ENCODE measurements at regions not wholly inside any gene's neighbourhood (a gene's known extent, or its start where the extent isn't known, plus 50 kb on each side); places are given as distances from the start of the nearest gene placed in this dataset.
A peak's percentile ranks its signal among the peaks of the same experiment; 100 is the strongest.

DNA sequence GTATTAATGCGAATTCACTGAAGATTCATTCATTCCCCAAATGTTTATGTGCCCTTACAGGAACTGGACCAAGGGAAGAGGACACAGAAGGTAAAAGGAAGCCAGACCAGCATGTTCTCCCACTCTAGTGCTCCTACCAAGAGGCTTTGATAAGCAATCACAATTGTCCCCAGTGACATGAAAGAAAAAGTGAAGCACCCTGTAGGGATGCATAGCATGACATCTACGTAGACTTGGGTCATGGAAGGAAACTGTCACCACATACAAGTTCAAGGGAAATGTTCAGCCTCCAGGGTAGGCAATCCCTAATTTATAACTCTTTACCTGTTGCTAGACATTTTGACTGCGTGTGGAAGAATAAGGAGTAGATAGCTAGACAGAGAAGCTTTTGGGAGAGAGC is 348.6 kb upstream of the MCTP2 start:
- Mint-ChIP-seq H3K9me3 (no peaks in the 10 kb centered on the region), H3K27me3 (ENCODE audit: insufficient read depth) (no peaks in the 10 kb centered on the region), H3K4me1 (peaks cover 20% of the 10 kb centered on the region), H3K27ac (no peak overlapping the region), H3K36me3 (ENCODE audit: low read depth) (no peaks in the 10 kb centered on the region), H3K4me3 (no peak overlapping the region)
- peak; percentile 55 for DNase-seq
- Histone ChIP-seq H3K4me3 (ENCODE audit: low read length) (no peak overlapping the region), H3K27me3 (ENCODE audit: control insufficient read depth, insufficient read depth, low read length, poor library complexity, severe bottlenecking) (no peaks in the 10 kb centered on the region), H3K27ac (ENCODE audit: low read depth, low read length) (no peak overlapping the region), H3K9ac (ENCODE audit: extremely low read depth, low read length, poor library complexity, severe bottlenecking) (no peak overlapping the region), H3K36me3 (ENCODE audit: control insufficient read depth, insufficient read depth, low read length) (no peaks in the 10 kb centered on the region), H3K4me1 (ENCODE audit: control insufficient read depth, insufficient read depth, low read length) (peaks cover 4% of the 10 kb centered on the region), H3K9me3 (ENCODE audit: control insufficient read depth, low read length) (no peaks in the 10 kb centered on the region)
- 72 to 80% methylated on average over 2 to 3 of the region's 3 CpGs for WGBS, 2 experiments (ENCODE audit: insufficient coverage in 1 of 2, insufficient read length in 1 of 2)
- TF ChIP-seq, protein P1, sequence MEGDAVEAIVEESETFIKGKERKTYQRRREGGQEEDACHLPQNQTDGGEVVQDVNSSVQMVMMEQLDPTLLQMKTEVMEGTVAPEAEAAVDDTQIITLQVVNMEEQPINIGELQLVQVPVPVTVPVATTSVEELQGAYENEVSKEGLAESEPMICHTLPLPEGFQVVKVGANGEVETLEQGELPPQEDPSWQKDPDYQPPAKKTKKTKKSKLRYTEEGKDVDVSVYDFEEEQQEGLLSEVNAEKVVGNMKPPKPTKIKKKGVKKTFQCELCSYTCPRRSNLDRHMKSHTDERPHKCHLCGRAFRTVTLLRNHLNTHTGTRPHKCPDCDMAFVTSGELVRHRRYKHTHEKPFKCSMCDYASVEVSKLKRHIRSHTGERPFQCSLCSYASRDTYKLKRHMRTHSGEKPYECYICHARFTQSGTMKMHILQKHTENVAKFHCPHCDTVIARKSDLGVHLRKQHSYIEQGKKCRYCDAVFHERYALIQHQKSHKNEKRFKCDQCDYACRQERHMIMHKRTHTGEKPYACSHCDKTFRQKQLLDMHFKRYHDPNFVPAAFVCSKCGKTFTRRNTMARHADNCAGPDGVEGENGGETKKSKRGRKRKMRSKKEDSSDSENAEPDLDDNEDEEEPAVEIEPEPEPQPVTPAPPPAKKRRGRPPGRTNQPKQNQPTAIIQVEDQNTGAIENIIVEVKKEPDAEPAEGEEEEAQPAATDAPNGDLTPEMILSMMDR (conservative IDR thresholded peaks at IDR 0.05): no peak

DNA sequence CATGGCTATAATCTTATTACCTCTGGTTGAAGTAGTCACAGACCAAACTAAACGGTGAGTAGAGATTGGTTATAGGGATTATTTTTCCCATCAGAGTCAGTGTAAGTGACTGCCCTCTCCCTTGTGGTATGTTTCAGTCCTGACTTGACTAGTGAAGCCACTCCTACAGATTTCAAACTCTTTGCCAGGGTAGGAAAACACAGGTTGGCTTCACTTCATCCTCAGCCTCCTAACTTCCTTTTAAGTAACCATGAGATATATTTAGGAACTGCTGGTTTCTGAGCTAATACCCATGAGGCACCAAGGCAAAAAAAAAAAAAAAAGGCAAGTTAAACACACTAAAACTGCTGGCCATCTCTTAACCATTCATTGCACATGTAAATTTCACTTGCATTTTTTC is 349.2 kb upstream of the MCTP2 start:
- Mint-ChIP-seq H3K27ac (no peak overlapping the region), H3K4me3 (no peak overlapping the region), H3K36me3 (ENCODE audit: low read depth) (no peaks in the 10 kb centered on the region), H3K9me3 (no peaks in the 10 kb centered on the region), H3K4me1 (peaks cover 20% of the 10 kb centered on the region), H3K27me3 (ENCODE audit: insufficient read depth) (no peaks in the 10 kb centered on the region)
- H3K4me1 ChIP-seq (ENCODE audit: control insufficient read depth, insufficient read depth, low read length): peaks cover 4% of the 10 kb centered on the region
- DNase-seq: no peak
- no peaks in the 10 kb centered on the region for H3K27me3 ChIP-seq (ENCODE audit: control insufficient read depth, insufficient read depth, low read length, poor library complexity, severe bottlenecking)
- H3K9ac ChIP-seq (ENCODE audit: extremely low read depth, low read length, poor library complexity, severe bottlenecking): no peak overlapping the region
- TF ChIP-seq, protein P1 (conservative IDR thresholded peaks at IDR 0.05): no peak
- 95% methylated on average over 1 of the region's 1 CpG; no CpG with 5 or more reads in 1 of the 2 experiments for WGBS, 2 experiments (ENCODE audit: insufficient coverage in 1 of 2, insufficient read length in 1 of 2)
- no peak overlapping the region for H3K27ac ChIP-seq (ENCODE audit: low read depth, low read length)
- H3K4me3 ChIP-seq (ENCODE audit: low read length): no peak overlapping the region
- H3K36me3 ChIP-seq (ENCODE audit: control insufficient read depth, insufficient read depth, low read length): no peaks in the 10 kb centered on the region
- no peaks in the 10 kb centered on the region for H3K9me3 ChIP-seq (ENCODE audit: control insufficient read depth, low read length)

DNA sequence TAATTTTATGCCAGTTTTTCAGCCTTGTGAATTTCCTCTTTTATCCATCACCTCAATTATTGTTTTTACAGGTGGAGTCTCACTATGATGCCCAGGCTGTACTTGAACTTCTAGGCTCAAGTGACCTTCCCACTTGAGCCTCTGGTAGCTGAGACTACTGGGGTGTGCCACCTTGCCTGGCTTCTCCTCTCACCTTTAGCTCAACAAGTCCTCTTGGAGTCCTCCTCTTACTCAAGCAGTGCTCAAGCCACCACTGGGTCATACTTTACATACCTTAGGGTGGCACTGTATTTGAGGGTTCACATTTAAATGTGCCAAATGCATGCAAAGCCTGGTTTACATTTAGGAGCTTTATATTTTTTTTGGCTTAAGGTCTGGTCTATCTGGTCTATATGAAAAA is 350.1 kb upstream of the MCTP2 start:
- no peak overlapping the region for H3K9ac ChIP-seq (ENCODE audit: extremely low read depth, low read length, poor library complexity, severe bottlenecking)
- H3K27me3 ChIP-seq (ENCODE audit: control insufficient read depth, insufficient read depth, low read length, poor library complexity, severe bottlenecking): no peaks in the 10 kb centered on the region
- H3K27ac Mint-ChIP-seq: no peak overlapping the region
- H3K27ac ChIP-seq (ENCODE audit: low read depth, low read length): no peak overlapping the region
- H3K4me1 Mint-ChIP-seq: peaks cover 17% of the 10 kb centered on the region
- H3K36me3 ChIP-seq (ENCODE audit: control insufficient read depth, insufficient read depth, low read length): no peaks in the 10 kb centered on the region
- no peak overlapping the region for H3K4me3 Mint-ChIP-seq
- no peak overlapping the region for H3K4me3 ChIP-seq (ENCODE audit: low read length)
- H3K27me3 Mint-ChIP-seq (ENCODE audit: insufficient read depth): no peaks in the 10 kb centered on the region
- TF ChIP-seq, protein P1 (conservative IDR thresholded peaks at IDR 0.05): no peak
- H3K36me3 Mint-ChIP-seq (ENCODE audit: low read depth): no peaks in the 10 kb centered on the region
- no peaks in the 10 kb centered on the region for H3K9me3 ChIP-seq (ENCODE audit: control insufficient read depth, low read length)
- no peak for DNase-seq
- peaks cover 4% of the 10 kb centered on the region for H3K4me1 ChIP-seq (ENCODE audit: control insufficient read depth, insufficient read depth, low read length)
- H3K9me3 Mint-ChIP-seq: no peaks in the 10 kb centered on the region

Data from endodermal cell (in vitro differentiated cells).